HepG2 (cell line): ENCODE measurements at regions not wholly inside any gene's neighbourhood (a gene's known extent, or its start where the extent isn't known, plus 50 kb on each side); places are given as distances from the start of the nearest gene placed in this dataset.

Source experiments
- KDM4B ChIP-seq: sonication (generic); formaldehyde crosslinking; IDR thresholded peaks from 2 replicates; pipeline ENCODE4 v1.4.0; 2020; ENCODE audit warnings: missing genetic modification reagents
- MAX ChIP-seq: IDR thresholded peaks from 2 replicates; pipeline ENCODE4 v1.6.1; 2012; ENCODE audit warnings: inconsistent platforms
- POLR2A ChIP-seq, 2 experiments: IDR thresholded peaks; 2 replicates each; pipeline ENCODE4 v1.6.1; 2011; ENCODE audit warnings: low read depth in 2 of 2, low read length in 2 of 2, mild to moderate bottlenecking in 1 of 2, moderate library complexity in 1 of 2; ENCODE audit not compliant: insufficient read depth in 1 of 2
- POLR2G ChIP-seq: fragments of 200-400 bp; formaldehyde crosslinking; IDR thresholded peaks from 2 replicates; pipeline ENCODE4 v1.6.1; 2018; ENCODE audit warnings: mild to moderate bottlenecking, low read depth, low read length, moderate library complexity
- SIN3B ChIP-seq: fragments of 150-350 bp; IDR thresholded peaks from 2 replicates; pipeline ENCODE4 v1.6.1; 2014; ENCODE audit warnings: low read length
- SMAD3 ChIP-seq: sonication (generic); formaldehyde crosslinking; IDR thresholded peaks from 2 replicates; pipeline ENCODE4 v1.4.0; 2020; ENCODE audit warnings: missing genetic modification reagents
- ZNF317 ChIP-seq: sonication (generic); formaldehyde crosslinking; IDR thresholded peaks from 2 replicates; pipeline ENCODE4 v1.5.0; 2020; ENCODE audit warnings: mild to moderate bottlenecking, missing genetic modification reagents
- ZNF337 ChIP-seq: sonication (generic); formaldehyde crosslinking; IDR thresholded peaks from 2 replicates; pipeline ENCODE4 v1.5.1; 2020; ENCODE audit warnings: missing genetic modification reagents, low read depth, mild to moderate bottlenecking, borderline replicate concordance
- ZNF354B ChIP-seq: sonication (generic); formaldehyde crosslinking; IDR thresholded peaks from 2 replicates; pipeline ENCODE4 v1.8.0; 2022; ENCODE audit warnings: mild to moderate bottlenecking, missing genetic modification reagents
- ZNF639 ChIP-seq: conservative IDR thresholded peaks from 2 replicates; pipeline ENCODE4 v1.6.1; 2018; ENCODE audit warnings: missing genetic modification reagents
- ZNF737 ChIP-seq: sonication (generic); formaldehyde crosslinking; IDR thresholded peaks from 2 replicates; pipeline ENCODE4 v1.5.0; 2020; ENCODE audit warnings: missing genetic modification reagents, mild to moderate bottlenecking, borderline replicate concordance

GRCh38 chr7:113207931-113208330 is 89.6 kb upstream of the SMIM30 start:
- TF ChIP-seq KDM4B: no peak
- TF ChIP-seq ZNF317 (CRISPR knock-in tag): no peak
- TF ChIP-seq ZNF354B: no peak
- no peak for TF ChIP-seq SMAD3 (CRISPR knock-in tag)
- no peak for TF ChIP-seq ZNF639 (CRISPR knock-in tag)
- TF ChIP-seq MAX: no peak
- no peak for TF ChIP-seq ZNF337
- TF ChIP-seq SIN3B: no peak
- no peak for TF ChIP-seq POLR2A (IDR thresholded peaks at IDR 0.05; ENCODE audit: insufficient read depth in 1 of 2, low read depth in 2 of 2, low read length in 2 of 2)
- no peak for TF ChIP-seq POLR2G
- no peak for TF ChIP-seq ZNF737 (CRISPR knock-in tag)
